HUDEP-2 (cell line): ENCODE measurements at regions not wholly inside any gene's neighbourhood (a gene's known extent, or its start where the extent isn't known, plus 50 kb on each side); places are given as distances from the start of the nearest gene placed in this dataset.

Source experiments
- DNase-seq, 76 experiments: peaks; one replicate each; lab custom pipeline; 2025; ENCODE audit not compliant: unreplicated experiment in 76 of 76; lab: John Stamatoyannopoulos, UW

DNA sequence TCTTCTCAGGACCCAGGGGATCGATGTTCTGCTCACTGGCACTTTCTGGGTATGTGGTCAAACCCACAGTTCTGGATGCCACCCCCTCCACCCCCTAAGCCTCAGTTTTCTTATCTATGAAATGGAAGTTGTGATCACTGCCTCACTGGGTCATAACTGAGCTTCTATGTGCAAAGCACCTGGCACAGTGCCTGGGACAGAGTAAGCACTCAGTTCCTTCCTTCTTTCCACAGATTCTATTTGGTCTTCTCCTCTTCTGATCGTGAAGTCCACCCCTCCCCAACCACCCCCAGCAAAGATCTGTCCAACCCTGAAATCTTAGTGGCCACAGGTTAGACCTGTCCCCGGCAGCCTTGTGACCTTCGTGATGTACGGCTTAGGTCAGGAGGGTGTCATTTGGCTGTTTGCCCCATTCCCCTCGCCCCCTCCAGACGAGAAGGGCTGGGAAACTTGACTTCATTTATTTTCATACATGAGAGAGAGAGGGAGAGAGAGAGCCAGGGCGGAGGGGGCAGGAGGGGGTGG lies 181.4 kb downstream of the FGF18 start:
- no peak for DNase-seq

DNA sequence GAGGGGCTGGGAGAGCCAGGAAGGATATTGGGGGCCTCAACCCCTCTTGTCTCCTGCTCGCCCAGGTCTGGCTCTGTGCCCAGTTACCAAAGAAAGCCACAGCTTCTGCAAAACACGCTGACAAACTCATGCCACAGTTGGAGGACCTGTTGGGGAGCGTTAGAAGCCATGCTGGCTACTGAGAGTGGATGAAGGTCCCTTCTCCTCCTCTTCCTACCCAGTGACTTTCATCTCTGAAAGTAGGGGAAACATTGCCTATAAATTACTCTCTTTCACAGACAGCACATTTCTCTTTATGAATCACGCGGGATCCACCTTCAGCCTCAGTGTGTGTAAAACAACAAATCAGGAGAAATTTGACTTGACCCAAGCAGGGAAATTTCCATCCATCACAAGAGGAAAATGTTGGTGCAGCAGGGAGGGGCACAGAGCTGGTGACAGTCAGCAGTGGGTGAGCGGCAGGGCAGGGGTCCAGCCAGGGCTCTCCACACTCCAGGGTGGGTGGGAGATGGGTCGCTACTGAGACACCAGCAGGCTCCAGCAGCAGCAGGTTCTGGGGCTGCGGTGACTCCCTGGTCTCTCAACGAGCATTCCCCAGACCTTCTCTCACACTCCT lies 181.9 kb downstream of the FGF18 start:
- DNase-seq: no peak

DNA sequence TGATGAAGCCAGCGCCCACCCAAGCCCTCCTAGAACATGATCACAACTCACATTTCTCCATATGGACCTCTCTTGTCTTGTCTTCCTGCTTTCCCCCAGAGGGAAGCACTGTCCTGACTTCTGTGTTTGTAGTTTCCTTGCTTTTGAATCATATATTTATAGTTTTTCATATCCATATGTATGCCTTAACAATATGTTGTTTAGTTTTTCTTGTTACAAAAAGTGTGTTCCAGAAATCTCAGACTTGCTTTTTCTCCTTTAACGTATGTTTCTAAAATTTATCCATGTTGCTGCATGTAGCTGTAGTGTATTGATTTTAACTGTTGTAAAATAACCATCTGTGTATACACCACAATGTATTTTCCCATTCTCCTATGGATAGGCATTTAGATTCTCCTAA lies 182.0 kb upstream of the SMIM23 start:
- DNase-seq: no peak

DNA sequence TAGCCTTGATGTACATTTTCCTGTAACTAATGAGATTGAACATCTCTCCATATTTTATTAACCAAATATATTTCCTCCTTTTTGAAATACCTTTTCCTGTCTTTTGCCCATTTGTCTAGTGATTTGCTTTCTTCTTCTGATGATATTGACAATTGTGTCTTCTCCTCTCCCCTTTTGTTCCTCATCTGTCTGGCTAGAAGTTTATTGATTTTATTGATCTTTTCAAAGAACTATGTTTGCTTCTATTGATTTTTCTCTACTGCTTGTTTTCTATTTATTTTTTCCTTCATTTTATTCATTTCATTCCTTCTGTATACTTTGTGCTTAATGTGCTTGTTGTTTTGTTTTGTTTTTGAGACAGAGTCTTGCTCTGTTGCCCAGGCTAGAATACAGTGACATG lies 181.4 kb upstream of the SMIM23 start:
- DNase-seq: no peak

DNA sequence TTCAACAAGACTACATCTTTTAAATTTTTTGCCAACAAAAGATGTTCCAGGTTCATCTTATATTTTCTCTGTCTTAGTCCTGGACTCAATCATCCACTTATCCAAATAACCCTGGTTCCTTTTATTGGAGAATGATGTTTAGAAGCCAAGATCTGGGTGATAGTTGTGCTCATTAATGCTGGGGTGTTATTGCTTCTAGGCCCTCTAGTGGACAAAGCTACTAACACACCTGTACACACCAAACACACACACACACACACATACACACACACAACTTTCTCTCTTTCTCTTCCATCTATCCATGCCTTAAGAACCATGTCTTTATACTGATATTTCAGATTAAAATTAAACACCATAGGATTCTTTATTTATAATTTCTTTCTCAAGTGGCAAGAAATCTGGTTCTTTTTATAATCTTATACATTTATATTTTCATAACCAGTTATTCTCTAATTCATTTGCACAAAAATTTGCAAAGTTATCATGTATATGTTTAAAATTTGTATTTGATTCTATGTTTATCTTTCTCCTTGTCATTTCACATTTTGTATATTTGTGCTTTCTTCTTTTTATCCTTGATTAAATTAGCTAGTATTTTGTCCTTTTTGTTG lies 179.1 kb upstream of the SMIM23 start:
- DNase-seq: peak in 8 of 76 experiments; percentile 2 to 25 (median 10)

DNA sequence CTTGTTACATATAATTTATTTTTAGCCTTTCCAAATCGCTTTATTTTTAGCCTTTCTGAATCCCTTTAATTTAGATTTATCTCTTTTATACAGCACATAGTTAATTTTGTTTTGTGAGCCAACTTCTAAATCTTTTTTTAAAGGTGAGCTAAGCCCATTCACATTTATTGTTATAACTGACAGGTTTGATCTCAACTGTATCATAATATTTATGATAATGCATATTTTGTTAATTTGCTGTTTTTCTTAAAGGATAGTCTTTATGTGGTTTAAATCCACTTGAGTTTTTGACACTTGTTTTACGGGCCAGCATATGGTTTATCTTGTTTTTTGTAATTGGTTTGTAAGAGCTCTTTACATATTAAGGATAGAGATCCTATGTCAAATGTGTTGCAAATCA lies 177.8 kb upstream of the SMIM23 start:
- DNase-seq: no peak

DNA sequence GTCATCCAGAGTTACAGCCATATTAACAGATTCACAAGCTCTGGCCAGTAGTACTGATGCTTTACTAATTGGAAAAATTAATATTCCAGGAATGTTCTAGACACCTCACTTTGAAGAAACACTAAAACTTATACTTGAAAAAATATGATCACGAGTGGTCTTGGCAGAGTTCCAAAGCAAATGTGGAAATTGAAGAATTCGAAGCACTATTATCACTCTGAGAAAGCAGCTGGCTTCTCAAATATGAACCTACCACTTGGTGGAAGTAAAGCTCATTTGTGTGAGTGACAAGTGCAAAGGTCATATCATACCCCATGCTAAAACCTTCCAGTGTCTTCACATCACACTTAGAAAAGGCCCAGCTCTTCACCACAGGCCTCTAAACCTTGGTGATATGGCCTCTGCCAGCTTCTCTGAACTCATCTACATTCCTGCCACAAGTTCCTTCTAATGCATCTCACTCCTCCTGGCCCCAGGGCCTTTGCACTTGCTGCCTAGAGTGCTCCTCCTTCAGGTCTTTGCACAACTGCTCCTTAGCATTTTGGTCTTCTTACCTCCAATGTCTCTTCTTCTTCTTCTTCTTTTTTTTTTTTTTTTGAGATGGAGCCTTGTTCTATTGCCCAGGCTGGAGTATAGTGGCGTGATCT lies 175.7 kb upstream of the SMIM23 start:
- no peak for DNase-seq

DNA sequence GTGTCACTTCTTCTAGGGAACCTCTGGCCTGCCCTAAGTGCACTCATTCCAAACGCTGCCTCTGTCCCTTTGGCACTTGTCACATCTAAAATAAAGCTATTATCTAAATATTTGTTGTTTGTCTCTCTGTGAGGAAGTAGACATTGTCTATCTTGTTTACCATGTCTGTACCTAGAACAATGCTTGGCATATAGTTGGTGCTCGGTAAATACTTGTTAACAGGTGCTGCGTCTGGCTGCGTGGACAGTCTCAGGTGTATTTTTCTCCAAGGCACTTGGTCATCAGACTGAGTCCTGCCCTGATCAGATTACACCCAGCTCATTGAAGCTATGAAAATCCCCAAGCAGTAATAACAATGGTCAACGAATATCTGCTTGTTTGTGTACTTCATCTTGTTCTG lies 174.9 kb upstream of the SMIM23 start:
- DNase-seq: no peak

DNA sequence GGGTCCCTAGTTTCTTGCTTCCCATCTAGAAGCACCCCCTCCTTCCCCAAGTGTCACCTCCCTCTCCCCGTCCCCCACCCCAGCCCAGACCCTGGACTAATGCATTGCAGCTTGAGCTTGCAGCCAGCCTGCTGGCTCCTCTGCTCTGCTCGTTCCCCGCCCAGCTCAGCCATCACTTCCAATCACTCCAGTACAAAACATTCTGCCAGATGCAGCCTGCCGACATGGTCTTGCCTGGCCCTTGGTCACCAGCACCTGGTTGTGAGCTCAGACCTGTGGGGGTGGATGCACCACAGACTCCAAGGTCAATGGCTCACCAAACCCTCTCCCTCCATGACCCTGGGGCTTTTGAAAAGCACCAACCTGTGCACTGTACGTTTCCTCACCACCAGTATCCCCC lies 172.9 kb upstream of the SMIM23 start:
- DNase-seq: no peak

DNA sequence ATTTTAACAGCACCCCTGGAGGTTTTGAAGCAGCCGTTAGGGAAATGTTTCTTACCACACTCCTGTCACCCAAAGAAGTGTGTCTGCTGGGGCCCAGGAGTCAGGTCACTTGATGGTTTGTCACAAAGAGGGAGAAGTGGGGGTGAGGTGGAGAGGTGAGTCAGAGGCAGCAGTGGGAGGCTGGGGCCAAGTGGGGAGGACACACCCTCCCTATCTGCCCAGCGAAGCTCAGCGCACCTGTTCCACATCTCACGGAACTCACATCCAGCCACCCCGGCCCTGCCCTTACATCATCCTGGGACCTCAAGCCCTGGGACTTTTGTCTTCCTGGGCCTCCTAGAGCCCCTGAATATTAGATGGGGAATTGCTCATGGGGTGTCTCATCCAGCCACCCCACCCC lies 171.1 kb upstream of the SMIM23 start:
- DNase-seq: no peak

DNA sequence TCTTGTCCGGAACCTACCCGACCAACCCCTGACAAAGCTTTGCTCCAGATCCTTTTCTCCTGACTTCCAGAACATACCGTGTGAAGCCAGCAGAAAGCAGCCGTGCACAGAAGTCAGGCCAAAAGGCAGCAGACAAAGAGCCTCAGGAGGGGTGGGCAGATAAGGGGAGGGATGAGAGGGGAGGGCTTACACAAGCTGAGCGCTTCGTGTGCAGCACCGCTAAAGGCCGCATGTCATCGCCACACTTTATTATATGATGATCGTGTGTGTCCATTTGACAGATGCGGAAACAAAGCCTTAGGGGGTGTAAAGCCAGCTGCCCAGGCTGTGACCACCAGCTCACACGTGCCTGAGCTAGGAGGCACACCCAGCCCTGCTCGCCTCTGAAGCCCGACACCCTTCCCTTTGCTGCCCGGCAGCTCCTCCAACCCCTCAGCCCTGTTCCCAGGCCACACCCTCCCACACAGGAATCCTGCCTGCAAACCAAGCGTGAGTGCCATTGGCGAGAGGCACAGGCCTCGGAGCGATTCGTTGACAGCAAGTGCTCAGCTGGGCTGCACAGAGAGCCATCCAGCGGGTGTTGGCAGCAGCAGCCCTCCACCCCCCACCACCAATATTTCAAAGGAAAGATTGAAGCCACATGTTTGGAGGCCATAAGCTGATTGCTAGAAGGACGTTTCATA lies 170.5 kb upstream of the SMIM23 start:
- no peak for DNase-seq

DNA sequence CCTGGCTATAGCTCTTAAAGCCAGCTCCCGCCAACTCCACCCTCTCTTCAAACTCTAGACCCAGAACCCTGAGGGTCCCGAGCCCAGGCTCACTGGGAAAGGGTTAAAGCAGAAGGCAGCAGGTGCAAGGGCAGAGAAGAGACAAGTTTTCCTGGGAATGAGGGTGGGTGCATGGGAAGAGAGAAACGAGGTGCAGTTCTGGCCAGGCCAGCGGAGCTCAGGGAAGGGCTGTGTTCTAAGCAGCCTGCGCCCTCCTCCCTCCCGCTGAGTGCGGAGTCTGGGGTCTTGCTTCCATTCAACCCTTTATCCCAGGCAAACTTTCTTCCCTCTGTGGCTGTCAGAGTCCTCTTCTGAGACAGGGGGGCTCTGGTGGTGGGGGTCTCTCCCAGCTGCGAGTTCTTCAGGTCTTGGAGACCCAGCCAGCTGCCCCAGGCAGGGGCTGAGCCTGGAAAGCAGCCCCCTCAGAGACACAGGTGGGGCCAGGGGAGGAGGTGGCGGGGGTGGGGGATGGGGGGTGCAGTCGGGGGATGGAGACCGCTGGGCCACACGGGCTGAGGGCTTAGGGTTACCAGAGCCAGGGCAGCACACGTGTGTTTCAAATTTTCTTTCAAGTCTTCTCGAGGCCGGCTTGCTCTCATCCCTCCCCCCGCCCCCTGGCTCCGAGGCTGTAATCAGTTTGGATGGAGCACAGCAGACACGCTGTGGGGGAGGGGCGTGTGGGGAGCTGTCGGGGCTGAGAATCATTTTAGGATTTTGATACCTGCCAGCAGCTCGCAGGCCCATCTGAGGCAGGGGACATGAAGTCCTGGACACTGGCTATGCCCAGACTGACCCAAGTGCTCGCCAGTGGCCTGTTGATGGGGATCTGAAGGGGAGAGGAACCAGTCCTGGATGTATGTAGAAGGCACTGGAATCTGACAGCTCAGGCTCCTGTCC lies 169.6 kb upstream of the SMIM23 start:
- no peak for DNase-seq

DNA sequence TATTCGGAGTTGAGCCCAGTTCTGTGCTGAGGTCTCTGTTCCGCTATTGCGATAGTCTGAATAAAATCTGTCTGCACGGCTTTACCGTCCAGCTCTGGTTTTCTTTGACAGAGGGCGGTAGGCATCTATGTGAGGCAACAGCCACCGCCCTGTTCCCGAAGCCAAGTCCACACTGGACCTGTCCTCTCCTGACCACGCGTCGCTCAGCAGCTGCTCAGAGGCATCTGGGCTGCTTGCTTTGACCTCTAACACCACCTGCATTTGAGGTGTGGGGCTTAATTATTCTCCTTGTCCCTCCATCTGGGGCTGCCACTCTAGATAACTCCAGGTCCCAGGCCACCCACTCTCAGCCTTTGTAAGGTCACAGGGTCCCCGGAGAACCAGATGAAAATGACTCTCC lies 168.4 kb upstream of the SMIM23 start:
- DNase-seq: no peak

DNA sequence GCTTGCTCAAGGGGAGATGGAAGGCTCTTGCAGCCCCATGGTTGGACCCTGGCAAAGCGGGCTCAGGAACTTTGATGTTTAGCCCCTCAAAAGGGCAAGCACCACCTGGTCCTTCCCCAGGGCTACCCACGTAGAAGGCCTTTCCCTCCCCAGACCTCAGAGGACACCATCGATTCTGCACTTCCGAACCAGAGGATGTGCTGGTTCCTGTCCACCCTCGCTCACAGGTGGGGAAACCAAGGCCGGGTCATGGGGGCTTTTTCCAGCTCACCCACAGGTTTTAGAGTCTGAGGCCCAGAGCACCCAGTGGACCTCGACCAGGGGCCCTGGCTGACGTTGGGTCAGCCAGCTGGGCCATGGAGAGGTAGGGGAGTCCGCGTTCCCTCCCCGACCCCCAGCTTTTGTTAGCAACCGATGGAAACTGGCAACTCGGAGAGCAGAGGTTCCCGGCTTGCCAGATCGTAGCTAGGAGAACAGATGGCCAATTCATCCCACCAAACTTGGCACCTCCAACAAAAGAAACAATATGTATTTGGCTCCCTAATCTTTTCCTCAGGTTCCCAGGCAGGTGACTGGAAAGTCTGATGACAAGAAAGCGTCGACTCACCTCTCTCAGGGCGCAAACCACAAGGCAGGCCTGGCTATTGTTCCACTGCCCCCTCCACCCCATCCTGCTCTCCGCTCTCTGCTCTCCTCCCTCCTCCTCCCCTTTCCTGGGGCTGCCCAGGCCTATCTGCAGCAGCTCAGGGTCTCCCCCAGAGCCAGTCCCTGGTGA lies 167.6 kb upstream of the SMIM23 start:
- no peak for DNase-seq

DNA sequence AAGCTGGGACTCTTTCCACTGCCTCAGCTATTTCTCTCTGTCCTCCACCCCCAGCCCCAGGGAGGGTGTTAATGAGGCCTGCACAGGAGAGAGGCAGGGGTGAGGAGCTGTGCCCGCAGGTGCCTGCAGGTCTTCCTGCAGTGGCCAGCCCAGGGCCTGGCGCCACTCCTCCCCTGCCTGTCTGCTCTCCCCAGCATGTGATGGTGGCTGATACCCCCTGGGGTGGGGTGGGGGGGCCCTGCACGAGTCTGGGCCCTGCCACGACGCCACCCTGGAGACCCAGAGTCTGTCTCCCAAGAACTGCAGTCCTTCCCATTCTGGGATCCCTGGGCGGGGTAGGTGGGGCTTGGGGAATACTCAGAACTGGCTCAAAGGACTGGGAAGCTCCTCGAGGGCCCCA lies 166.4 kb upstream of the SMIM23 start:
- no peak for DNase-seq

DNA sequence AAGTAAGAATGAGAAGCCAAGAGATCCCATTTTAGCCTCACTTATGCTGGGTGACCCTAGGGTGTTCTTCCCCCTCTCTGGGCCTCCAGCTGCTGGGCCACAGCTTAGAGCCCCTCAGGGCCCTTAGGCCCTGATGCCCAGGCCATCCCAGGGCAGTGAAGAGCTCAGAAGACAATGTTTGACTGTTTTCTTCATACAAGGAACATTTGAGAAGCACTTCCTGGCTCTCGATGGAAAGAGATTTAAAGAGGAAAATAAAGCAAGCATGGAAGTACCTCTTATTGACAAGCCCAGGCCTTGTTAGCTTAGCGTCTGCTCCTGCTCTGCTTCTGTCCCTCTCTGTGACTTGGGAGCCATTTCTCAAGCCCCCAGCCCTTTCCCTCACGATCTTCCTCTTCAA lies 165.9 kb upstream of the SMIM23 start:
- no peak for DNase-seq

DNA sequence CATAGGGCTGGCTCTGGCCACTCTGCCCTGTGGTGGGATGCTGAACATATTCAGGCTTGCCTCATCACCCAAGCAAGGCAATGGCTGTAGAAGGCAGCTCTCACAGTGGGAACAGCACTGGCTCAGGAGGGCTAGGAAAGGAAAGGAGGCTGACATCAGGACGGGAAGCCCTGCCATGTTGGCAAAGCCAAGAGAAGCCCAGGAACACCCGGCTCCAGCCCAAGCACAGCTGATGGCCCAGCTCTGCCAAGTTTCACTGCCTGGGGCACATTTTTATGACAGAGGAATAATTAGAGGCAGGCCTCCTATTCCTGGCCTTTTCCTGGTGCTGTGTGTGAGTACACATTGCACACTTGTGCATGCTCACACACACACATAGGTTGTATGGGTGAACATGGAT lies 163.6 kb upstream of the SMIM23 start:
- DNase-seq: no peak

DNA sequence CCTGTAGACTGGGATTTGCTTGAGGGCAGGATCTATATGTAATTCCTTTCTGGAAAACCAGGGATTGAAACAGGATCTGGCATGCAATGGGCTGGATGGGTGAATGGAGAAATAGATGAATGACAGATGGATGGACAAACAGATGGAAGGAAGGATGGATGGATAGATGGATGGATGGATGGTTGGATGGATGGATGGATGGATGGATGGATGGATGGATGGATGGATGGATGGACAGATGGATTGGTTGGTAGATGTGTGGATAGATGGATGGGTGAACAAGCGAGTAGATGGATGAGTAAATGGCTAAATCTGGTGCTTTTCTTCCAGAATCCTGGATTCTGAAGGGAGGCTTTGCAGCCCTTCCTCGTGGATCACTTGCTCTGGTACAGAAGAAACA lies 162.5 kb upstream of the SMIM23 start:
- DNase-seq: no peak

DNA sequence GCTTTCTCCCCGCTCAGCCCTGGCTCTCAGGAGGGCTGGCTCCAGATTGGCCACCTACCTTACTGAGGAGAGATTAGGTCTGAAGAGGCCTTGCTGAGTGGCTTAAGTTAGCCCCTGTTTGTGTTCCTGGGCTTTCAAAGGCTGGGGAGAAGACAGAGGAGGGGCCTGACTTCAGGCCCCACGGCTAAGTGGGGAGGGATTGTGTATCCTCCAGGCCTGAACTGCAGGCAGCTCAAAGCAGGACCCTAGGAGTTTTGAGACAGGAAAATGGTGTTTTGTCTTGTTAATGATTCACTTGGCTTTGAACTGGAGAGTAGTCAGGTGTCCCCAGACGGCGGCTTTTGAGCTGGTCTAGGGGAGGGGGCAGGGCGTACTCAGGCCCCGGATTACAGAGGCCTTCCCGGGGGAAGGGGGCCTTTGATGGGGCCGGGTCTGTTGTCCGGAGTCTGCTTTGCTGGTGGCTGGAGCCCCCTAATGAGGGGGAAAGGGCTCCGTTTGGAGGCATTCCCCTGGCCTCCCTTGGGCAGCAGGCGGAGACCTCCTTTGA lies 162.0 kb upstream of the SMIM23 start:
- DNase-seq: no peak

DNA sequence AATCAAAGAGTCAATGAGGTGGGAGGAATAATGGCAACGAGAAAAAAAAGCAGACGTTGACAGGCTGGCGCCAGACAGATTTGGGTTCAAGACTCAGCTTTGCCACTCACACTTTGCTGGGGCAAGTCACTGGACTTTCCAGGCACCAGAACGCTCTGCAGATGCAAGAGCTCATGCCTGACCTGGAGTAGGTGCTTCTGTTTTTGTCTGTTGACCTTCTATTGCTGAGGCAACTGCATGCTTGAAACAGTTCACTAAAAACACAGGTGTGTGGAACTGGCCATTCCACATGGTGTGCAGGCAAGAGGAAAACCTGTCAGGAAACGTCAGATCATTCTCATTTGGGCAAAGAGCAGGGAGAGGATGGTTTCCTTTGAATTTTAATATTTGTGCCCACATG lies 161.2 kb upstream of the SMIM23 start:
- no peak for DNase-seq
